Large intestine (tissue), 3 donors: ENCODE measurements at regions not wholly inside any gene's neighbourhood (a gene's known extent, or its start where the extent isn't known, plus 50 kb on each side); places are given as distances from the start of the nearest gene placed in this dataset.

Source experiments
- DNase-seq, 2 donors: peaks; one replicate each; pipeline versions ENCODE4 v3.0.0 to v3.0.0-alpha.2; 2013
- H3K27ac ChIP-seq: one replicate; pipeline ENCODE4 v1.5.1; 2013; ENCODE audit warnings: low read length
- H3K27me3 ChIP-seq: 2 replicates; pipeline ENCODE4 v1.6.1; 2013; ENCODE audit warnings: low read length; ENCODE audit not compliant: control insufficient read depth, insufficient read depth
- H3K36me3 ChIP-seq: 2 replicates; pipeline ENCODE4 v1.6.1; 2013; ENCODE audit warnings: low read length; ENCODE audit not compliant: control insufficient read depth, insufficient read depth
- H3K4me1 ChIP-seq: one replicate; pipeline ENCODE4 v1.6.1; 2013; ENCODE audit warnings: low read length; ENCODE audit not compliant: control insufficient read depth, insufficient read depth
- H3K4me3 ChIP-seq: one replicate; pipeline ENCODE4 v1.5.1; 2013; ENCODE audit warnings: low read length
- H3K9me3 ChIP-seq: one replicate; pipeline ENCODE4 v1.6.1; 2013; ENCODE audit warnings: mild to moderate bottlenecking, low read depth, low read length, moderate library complexity; ENCODE audit not compliant: control insufficient read depth
- WGBS: methylation state at CpG from one replicate; pipeline ENCODE4 v1.1.5; 2013; ENCODE audit warnings: low lambda C conversion rate; ENCODE audit not compliant: insufficient coverage; 5-methylcytosine and 5-hydroxymethylcytosine counted together

GRCh38 chr10:10314626-10315025 lies 703.0 kb upstream of the CELF2 start:
- H3K4me3 ChIP-seq, result no peak overlapping the region
- H3K27me3 ChIP-seq, result no peaks in the 10 kb centered on the region
- H3K4me1 ChIP-seq, result no peaks in the 10 kb centered on the region
- 100% methylated on average over 1 of the region's 2 CpGs for WGBS
- no peaks in the 10 kb centered on the region for H3K36me3 ChIP-seq
- no peak for DNase-seq
- no peaks in the 10 kb centered on the region for H3K9me3 ChIP-seq
- H3K27ac ChIP-seq, result no peak overlapping the region

- H3K4me1 ChIP-seq, result no peaks in the 10 kb centered on the region
- no CpG with 5 or more reads among the region's 1 CpG for WGBS
- no peak overlapping the region for H3K4me3 ChIP-seq
- no peak for DNase-seq
- H3K9me3 ChIP-seq, result no peaks in the 10 kb centered on the region
- no peaks in the 10 kb centered on the region for H3K36me3 ChIP-seq
- H3K27ac ChIP-seq, result no peak overlapping the region
- H3K27me3 ChIP-seq, result no peaks in the 10 kb centered on the region
Measured at GRCh38 chr10:10315989-10316388, 701.7 kb upstream of the CELF2 start.

- Histone ChIP-seq H3K36me3 (no peaks in the 10 kb centered on the region), H3K4me1 (no peaks in the 10 kb centered on the region), H3K4me3 (no peak overlapping the region), H3K27ac (no peak overlapping the region), H3K9me3 (no peaks in the 10 kb centered on the region), H3K27me3 (no peaks in the 10 kb centered on the region)
- WGBS, result 100% methylated on average over 1 of the region's 1 CpG
- DNase-seq, result no peak
Measured at GRCh38 chr10:10317151-10317550, 700.5 kb upstream of the CELF2 start.

GRCh38 chr10:10318856-10319255 lies 698.8 kb upstream of the CELF2 start:
- no peaks in the 10 kb centered on the region for H3K27me3 ChIP-seq
- H3K9me3 ChIP-seq, result no peaks in the 10 kb centered on the region
- no peak for DNase-seq
- WGBS, result 83% methylated on average over 1 of the region's 1 CpG
- H3K4me1 ChIP-seq, result no peaks in the 10 kb centered on the region
- no peak overlapping the region for H3K27ac ChIP-seq
- H3K4me3 ChIP-seq, result no peak overlapping the region
- H3K36me3 ChIP-seq, result no peaks in the 10 kb centered on the region

- Histone ChIP-seq H3K4me1 (no peaks in the 10 kb centered on the region), H3K27me3 (no peaks in the 10 kb centered on the region), H3K9me3 (no peaks in the 10 kb centered on the region), H3K4me3 (no peak overlapping the region), H3K27ac (no peak overlapping the region), H3K36me3 (no peaks in the 10 kb centered on the region)
- 75% methylated on average over 2 of the region's 3 CpGs for whole genome bisulfite sequencing
- no peak for DNase-seq
Measured at GRCh38 chr10:10320956-10321355, 696.7 kb upstream of the CELF2 start.

GRCh38 chr10:10326116-10326515 lies 691.6 kb upstream of the CELF2 start:
- Histone ChIP-seq H3K9me3 (no peaks in the 10 kb centered on the region), H3K27ac (no peak overlapping the region), H3K36me3 (no peaks in the 10 kb centered on the region), H3K4me3 (no peak overlapping the region), H3K27me3 (no peaks in the 10 kb centered on the region), H3K4me1 (no peaks in the 10 kb centered on the region)
- 86% methylated on average over 2 of the region's 4 CpGs for WGBS
- DNase-seq, result no peak

- Histone ChIP-seq H3K4me1 (no peaks in the 10 kb centered on the region), H3K27ac (no peak overlapping the region), H3K36me3 (no peaks in the 10 kb centered on the region), H3K27me3 (no peaks in the 10 kb centered on the region), H3K9me3 (no peaks in the 10 kb centered on the region), H3K4me3 (no peak overlapping the region)
- no peak for DNase-seq
- 100% methylated on average over 3 of the region's 4 CpGs for WGBS
Measured at GRCh38 chr10:10327934-10328333, 689.7 kb upstream of the CELF2 start.

- 73% methylated on average over 3 of the region's 5 CpGs for WGBS
- DNase-seq, result no peak
- Histone ChIP-seq H3K4me1 (no peaks in the 10 kb centered on the region), H3K27ac (no peak overlapping the region), H3K36me3 (no peaks in the 10 kb centered on the region), H3K9me3 (no peaks in the 10 kb centered on the region), H3K4me3 (no peak overlapping the region), H3K27me3 (no peaks in the 10 kb centered on the region)
Measured at GRCh38 chr10:10330418-10330817, 687.3 kb upstream of the CELF2 start.

GRCh38 chr10:10332786-10333185 lies 684.9 kb upstream of the CELF2 start:
- Histone ChIP-seq H3K4me1 (no peaks in the 10 kb centered on the region), H3K4me3 (no peak overlapping the region), H3K36me3 (no peaks in the 10 kb centered on the region), H3K27me3 (no peaks in the 10 kb centered on the region), H3K9me3 (no peaks in the 10 kb centered on the region), H3K27ac (no peak overlapping the region)
- WGBS, result no CpG with 5 or more reads among the region's 2 CpGs
- no peak for DNase-seq

GRCh38 chr10:10333622-10334021 lies 684.0 kb upstream of the CELF2 start:
- no peak for DNase-seq
- H3K4me1 ChIP-seq, result no peaks in the 10 kb centered on the region
- WGBS, result no CpG with 5 or more reads among the region's 4 CpGs

GRCh38 chr10:10338339-10338738 lies 679.3 kb upstream of the CELF2 start:
- H3K4me1 ChIP-seq, result no peaks in the 10 kb centered on the region
- no peaks in the 10 kb centered on the region for H3K27me3 ChIP-seq
- no peaks in the 10 kb centered on the region for H3K36me3 ChIP-seq
- no peak overlapping the region for H3K27ac ChIP-seq
- no peak overlapping the region for H3K4me3 ChIP-seq
- H3K9me3 ChIP-seq, result no peaks in the 10 kb centered on the region
- DNase-seq, result no peak
- 100% methylated on average over 2 of the region's 5 CpGs for WGBS

More at GRCh38 chr10:10333622-10334021, 684.0 kb upstream of the CELF2 start:
- Histone ChIP-seq H3K36me3 (no peaks in the 10 kb centered on the region), H3K4me3 (no peak overlapping the region), H3K27ac (no peak overlapping the region), H3K9me3 (no peaks in the 10 kb centered on the region), H3K27me3 (no peaks in the 10 kb centered on the region)
